Ovary (tissue), 7 donors: ENCODE measurements at regions not wholly inside any gene's neighbourhood (a gene's known extent, or its start where the extent isn't known, plus 50 kb on each side); places are given as distances from the start of the nearest gene placed in this dataset.

Experiments
- DNase-seq, 5 donors: peaks; one replicate each; pipeline ENCODE4 v3.0.0-alpha.2; 2019 to 2020
- H3K27ac ChIP-seq, 2 donors: fragments of 200-600 bp; one replicate each; pipeline versions ENCODE4 v1.5.1 to v1.8.0; 2019 to 2022
- H3K27me3 ChIP-seq: fragments of 200-600 bp; one replicate; pipeline ENCODE4 v1.8.0; 2022
- H3K36me3 ChIP-seq: fragments of 200-600 bp; sonication (generic); one replicate; pipeline ENCODE4 v1.5.1; 2019
- H3K4me1 ChIP-seq: one replicate; pipeline ENCODE4 v1.8.1; 2013; ENCODE audit warnings: mild to moderate bottlenecking, moderate library complexity; ENCODE audit not compliant: insufficient read depth
- H3K4me3 ChIP-seq: fragments of 200-600 bp; sonication (generic); one replicate; pipeline ENCODE4 v1.5.1; 2017
- H3K9me3 ChIP-seq, 2 donors: fragments of 200-600 bp in 1 of 2; sonication (generic) in 1 of 2; one replicate each; pipeline versions ENCODE4 v1.5.1 to v1.8.1; 2013 to 2019; ENCODE audit warnings: mild to moderate bottlenecking in 1 of 2, moderate library complexity in 1 of 2
- EP300 ChIP-seq: sonication (generic); formaldehyde crosslinking; IDR thresholded peaks from one replicate; pipeline ENCODE4 v1.6.1; 2017; ENCODE audit warnings: antibody characterized with exemption
- POLR2A ChIP-seq: fragments of 450-650 bp; IDR thresholded peaks from one replicate; pipeline ENCODE4 v1.6.1; 2017; ENCODE audit warnings: antibody characterized with exemption, mild to moderate bottlenecking, moderate library complexity
- WGBS, 3 donors: extraction: QIAGEN DNeasy Blood & Tissue Kit in 1 of 3; methylation state at CpG; one replicate each; pipeline versions ENCODE4 v1.1.5 to v1.1.7; 2013 to 2017; 5-methylcytosine and 5-hydroxymethylcytosine counted together
- intact Hi-C, 4 donors: fragments of 100-400 bp; cut with DNase I; formaldehyde crosslinking; loops; one replicate each; pipeline versions ENCODE4 v1.11.0 to v1.15.1; 2022 to 2023
- TF ChIP-seq, protein P1 (sequence below), 3 donors: fragments of 450-650 bp in 2 of 3; fragments of 200-600 bp in 1 of 3; IDR thresholded peaks; one replicate each; pipeline versions ENCODE4 v1.5.1 to v1.8.0; 2016 to 2022; ENCODE audit warnings: antibody characterized with exemption in 3 of 3, mild to moderate bottlenecking in 1 of 3
- donor health status: DM: no; HTN: no; CAD: no; lungs with moderate emphysema.
- donor health status: DM: no; HTN: no; CAD: no.
- donor health status: Bipolar disorder and iron deficiency.
- donor health status: DM: no; HTN: no; CAD: no.
- donor health status: DM: yes; HTN: yes; CAD: no.

DNA sequence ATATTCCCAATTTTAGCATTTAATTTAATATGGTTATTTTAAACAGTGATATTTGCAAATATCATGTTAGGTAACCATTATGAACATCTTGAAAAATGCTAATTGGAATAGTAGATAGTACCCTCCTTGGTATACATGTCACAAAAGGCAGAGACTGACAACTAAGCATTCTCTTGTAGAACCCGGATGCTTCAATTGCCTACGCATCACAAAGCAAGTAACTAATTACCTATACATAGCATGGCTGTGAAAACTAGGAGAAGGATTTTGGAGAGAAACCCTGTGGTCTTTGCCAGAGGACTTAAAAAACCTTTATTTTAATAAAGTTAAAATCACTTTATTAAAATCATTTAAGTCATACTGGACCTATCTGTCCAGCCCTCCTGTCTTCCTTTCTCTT lies 764.1 kb upstream of the TENM3 start:
- H3K4me3 ChIP-seq, result no peak overlapping the region
- H3K27me3 ChIP-seq, result no peaks in the 10 kb centered on the region
- DNase-seq, result no peak
- no peak overlapping the region for H3K27ac ChIP-seq
- WGBS, 3 donors, result 83 to 91% (median 87%) methylated on average over 2 of the region's 2 CpGs
- intact Hi-C loops, result no loop called here
- H3K4me1 ChIP-seq, result no peaks in the 10 kb centered on the region
- no peaks in the 10 kb centered on the region for H3K9me3 ChIP-seq
- no peaks in the 10 kb centered on the region for H3K36me3 ChIP-seq
- TF ChIP-seq EP300 (no peak), POLR2A (no peak)
- TF ChIP-seq, protein P1, sequence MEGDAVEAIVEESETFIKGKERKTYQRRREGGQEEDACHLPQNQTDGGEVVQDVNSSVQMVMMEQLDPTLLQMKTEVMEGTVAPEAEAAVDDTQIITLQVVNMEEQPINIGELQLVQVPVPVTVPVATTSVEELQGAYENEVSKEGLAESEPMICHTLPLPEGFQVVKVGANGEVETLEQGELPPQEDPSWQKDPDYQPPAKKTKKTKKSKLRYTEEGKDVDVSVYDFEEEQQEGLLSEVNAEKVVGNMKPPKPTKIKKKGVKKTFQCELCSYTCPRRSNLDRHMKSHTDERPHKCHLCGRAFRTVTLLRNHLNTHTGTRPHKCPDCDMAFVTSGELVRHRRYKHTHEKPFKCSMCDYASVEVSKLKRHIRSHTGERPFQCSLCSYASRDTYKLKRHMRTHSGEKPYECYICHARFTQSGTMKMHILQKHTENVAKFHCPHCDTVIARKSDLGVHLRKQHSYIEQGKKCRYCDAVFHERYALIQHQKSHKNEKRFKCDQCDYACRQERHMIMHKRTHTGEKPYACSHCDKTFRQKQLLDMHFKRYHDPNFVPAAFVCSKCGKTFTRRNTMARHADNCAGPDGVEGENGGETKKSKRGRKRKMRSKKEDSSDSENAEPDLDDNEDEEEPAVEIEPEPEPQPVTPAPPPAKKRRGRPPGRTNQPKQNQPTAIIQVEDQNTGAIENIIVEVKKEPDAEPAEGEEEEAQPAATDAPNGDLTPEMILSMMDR (IDR thresholded peaks at IDR 0.05), result no peak

DNA sequence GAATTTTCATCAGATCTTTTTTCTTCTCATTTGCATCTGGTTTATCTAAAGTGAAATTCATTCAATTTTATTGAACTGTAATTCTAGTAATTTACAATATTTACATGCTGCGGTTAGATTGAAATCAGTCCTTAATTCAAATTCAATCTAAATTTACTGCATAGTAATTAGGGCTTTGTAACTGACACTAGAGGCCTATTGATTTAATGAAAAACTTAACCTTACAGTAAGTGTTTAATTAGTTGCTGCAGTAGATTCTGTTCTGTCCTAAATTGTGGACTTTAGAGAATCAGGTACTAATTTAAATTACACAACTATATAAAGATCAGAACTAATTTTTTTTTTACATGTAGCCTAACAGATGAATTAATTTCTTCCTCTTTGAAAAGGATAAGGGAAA lies 758.8 kb upstream of the TENM3 start:
- 2 to 90% (median 86%) methylated on average over 1 of the region's 1 CpG for WGBS, 3 donors
- no peak for TF ChIP-seq POLR2A
- TF ChIP-seq, protein P1 (IDR thresholded peaks at IDR 0.05), result no peak
- TF ChIP-seq EP300, result no peak
- Histone ChIP-seq H3K36me3 (no peaks in the 10 kb centered on the region), H3K9me3 (no peaks in the 10 kb centered on the region), H3K27ac (no peak overlapping the region), H3K4me3 (no peak overlapping the region), H3K27me3 (no peaks in the 10 kb centered on the region), H3K4me1 (no peaks in the 10 kb centered on the region)
- DNase-seq, result no peak
- intact Hi-C loops, result no loop called here

DNA sequence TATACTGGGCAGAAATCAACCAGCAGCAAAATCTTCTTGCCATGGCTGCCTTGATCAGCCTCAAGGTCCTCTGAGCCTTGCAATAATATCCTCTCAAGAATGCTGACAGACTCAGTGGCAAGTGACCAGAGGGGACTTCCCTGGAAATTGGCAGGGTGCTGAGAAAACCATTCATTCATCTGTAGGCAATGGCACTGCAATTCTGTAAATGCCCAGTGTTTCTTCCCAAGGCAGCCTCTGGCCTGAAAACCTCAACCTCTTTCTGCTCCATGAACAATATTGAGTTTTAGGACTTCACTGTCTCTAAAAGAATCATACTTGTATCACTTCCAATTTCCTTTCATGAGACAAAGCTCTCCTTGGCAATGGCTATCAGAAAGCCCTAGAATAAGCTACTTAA lies 754.3 kb upstream of the TENM3 start:
- Histone ChIP-seq H3K27ac (no peak overlapping the region), H3K9me3 (no peaks in the 10 kb centered on the region), H3K4me3 (no peak overlapping the region), H3K4me1 (no peaks in the 10 kb centered on the region), H3K27me3 (no peaks in the 10 kb centered on the region), H3K36me3 (no peaks in the 10 kb centered on the region)
- TF ChIP-seq EP300 (no peak), POLR2A (no peak)
- TF ChIP-seq, protein P1 (IDR thresholded peaks at IDR 0.05), result no peak
- intact Hi-C loops, result no loop called here
- DNase-seq, result no peak

DNA sequence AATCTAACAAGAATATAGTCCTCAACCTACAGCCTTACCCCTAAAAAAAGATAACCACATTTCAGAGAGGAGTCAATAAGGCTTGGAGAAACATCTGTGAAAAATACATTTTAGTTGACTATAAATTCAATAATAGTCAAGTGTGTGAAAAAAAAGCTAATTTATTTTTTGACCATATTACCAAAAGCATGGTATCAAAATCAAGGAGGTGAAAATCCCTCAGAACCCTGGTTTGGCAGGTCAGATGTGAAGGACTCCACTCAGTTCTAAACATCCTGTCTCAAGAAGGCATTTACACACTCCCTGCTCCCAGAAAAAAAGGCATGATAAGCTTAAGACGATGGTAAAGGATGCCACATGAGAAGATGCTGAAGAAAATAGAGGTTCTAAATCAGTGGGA lies 745.1 kb upstream of the TENM3 start:
- H3K27ac ChIP-seq, result no peak overlapping the region
- H3K9me3 ChIP-seq, result no peaks in the 10 kb centered on the region
- H3K27me3 ChIP-seq, result no peaks in the 10 kb centered on the region
- intact Hi-C loops, result no loop called here
- WGBS, 3 donors, result 74 to 92% (median 82%) methylated on average over 1 of the region's 1 CpG
- TF ChIP-seq POLR2A, result no peak
- no peak for TF ChIP-seq EP300
- TF ChIP-seq, protein P1 (IDR thresholded peaks at IDR 0.05), result no peak
- DNase-seq, result no peak
- no peaks in the 10 kb centered on the region for H3K4me1 ChIP-seq
- no peak overlapping the region for H3K4me3 ChIP-seq
- H3K36me3 ChIP-seq, result no peaks in the 10 kb centered on the region

DNA sequence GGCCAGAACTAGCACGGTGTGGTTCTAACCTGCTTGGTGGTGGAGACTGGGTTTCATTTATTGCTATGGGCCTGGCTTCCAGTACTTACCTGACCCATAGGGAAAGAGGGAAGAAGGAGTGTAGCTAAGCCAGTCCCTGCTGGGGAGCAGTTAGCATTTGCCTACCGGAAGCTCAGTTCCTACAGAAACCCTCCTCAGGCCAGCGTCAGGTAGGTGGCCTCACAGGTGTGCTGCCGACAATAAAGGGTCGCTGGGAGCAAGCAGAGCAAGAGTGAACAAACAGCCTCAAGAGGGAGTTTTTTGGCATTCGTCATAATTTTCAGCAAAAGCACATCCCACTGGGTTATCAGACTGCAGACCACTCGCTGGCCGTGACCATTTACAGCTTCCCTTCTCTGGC lies 740.6 kb upstream of the TENM3 start:
- Histone ChIP-seq H3K27ac (no peak overlapping the region), H3K27me3 (no peaks in the 10 kb centered on the region), H3K9me3 (no peaks in the 10 kb centered on the region), H3K4me1 (no peaks in the 10 kb centered on the region), H3K4me3 (no peak overlapping the region), H3K36me3 (no peaks in the 10 kb centered on the region)
- no peak for TF ChIP-seq POLR2A
- TF ChIP-seq, protein P1 (IDR thresholded peaks at IDR 0.05), result no peak
- no peak for TF ChIP-seq EP300
- no peak for DNase-seq
- 86% methylated on average over 8 of the region's 8 CpGs for WGBS, 3 donors
- intact Hi-C loops, result no loop called here
